IMR-90 (cell line): ENCODE measurements at regions not wholly inside any gene's neighbourhood (a gene's known extent, or its start where the extent isn't known, plus 50 kb on each side); places are given as distances from the start of the nearest gene placed in this dataset.

Experiments
- ATAC-seq: fragments of 200-7000 bp; cut with Tn5 transposase; 2 replicates; pipeline ENCODE4 v1.9.1; 2020; ENCODE audit warnings: low read depth, mild to moderate bottlenecking, moderate library complexity
- BruUV-seq: library from RNA; stranded (reverse); fragments of 400-500 nt; replicated peaks from 2 replicates; lab custom pipeline; 2021; lab: Mats Ljungman, UMichigan
- CTCF ChIA-PET: fragments of 300-600 bp; formaldehyde crosslinking; extraction: SDS; loops from one replicate; lab custom pipeline; 2021; ENCODE audit warnings: antibody characterized with exemption; lab: Yijun Ruan, JAX
- POLR2A ChIA-PET: fragments of 300-600 bp; sonication (Branson Sonifier 250); formaldehyde crosslinking; loops from one replicate; lab custom pipeline; 2022; ENCODE audit warnings: antibody characterized with exemption; ENCODE audit not compliant: unreplicated experiment; lab: Charles Lee
- DNase-seq: peaks from one replicate; pipeline ENCODE4 v3.0.0; 2013
- H2AFZ ChIP-seq: replicated peaks from 2 replicates; pipeline ENCODE3; 2013; ENCODE audit warnings: low read length, mild to moderate bottlenecking; ENCODE audit not compliant: poor library complexity
- H2AK5ac ChIP-seq: 2 replicates; pipeline ENCODE4 v1.6.1; 2013; ENCODE audit warnings: low read depth, low read length, inconsistent platforms
- H2AK9ac ChIP-seq: replicated peaks from 2 replicates; pipeline ENCODE3; 2013; ENCODE audit warnings: mild to moderate bottlenecking, low read depth, low read length, moderate library complexity; ENCODE audit not compliant: poor library complexity
- H2BK120ac ChIP-seq: 2 replicates; pipeline ENCODE4 v1.6.1; 2013; ENCODE audit warnings: low read depth, low read length, inconsistent platforms
- H2BK15ac ChIP-seq: 3 replicates; pipeline ENCODE4 v1.6.1; 2013; ENCODE audit warnings: low read depth, low read length, inconsistent platforms
- H2BK20ac ChIP-seq: 2 replicates; pipeline ENCODE4 v1.6.1; 2013; ENCODE audit warnings: low read depth, mild to moderate bottlenecking, inconsistent platforms, low read length, moderate library complexity
- H2BK5ac ChIP-seq: 2 replicates; pipeline ENCODE4 v1.6.1; 2013; ENCODE audit warnings: mild to moderate bottlenecking, low read depth, low read length, inconsistent platforms; ENCODE audit not compliant: poor library complexity, severe bottlenecking
- H3K14ac ChIP-seq: replicated peaks from 2 replicates; pipeline ENCODE4 v1.6.1; 2013; ENCODE audit warnings: low read depth, low read length, inconsistent platforms
- H3K18ac ChIP-seq: 2 replicates; pipeline ENCODE4 v1.6.1; 2013; ENCODE audit warnings: low read depth, low read length, control low read depth
- H3K23ac ChIP-seq: 2 replicates; pipeline ENCODE4 v1.6.1; 2013; ENCODE audit warnings: low read depth, low read length, inconsistent platforms
- H3K27ac ChIP-seq: 2 replicates; pipeline ENCODE4 v1.5.1; 2013; ENCODE audit warnings: mild to moderate bottlenecking, control low read depth, low read length; ENCODE audit not compliant: insufficient read depth
- H3K27me3 ChIP-seq: 2 replicates; pipeline ENCODE4 v1.6.1; 2013; ENCODE audit warnings: low read length; ENCODE audit not compliant: control insufficient read depth, insufficient read depth
- H3K36me3 ChIP-seq: 2 replicates; pipeline ENCODE4 v1.6.1; 2013; ENCODE audit warnings: low read length, mixed read lengths; ENCODE audit not compliant: control insufficient read depth, insufficient read depth
- H3K4ac ChIP-seq: 2 replicates; pipeline ENCODE4 v1.6.1; 2013; ENCODE audit warnings: low read depth, low read length, inconsistent platforms
- H3K4me1 ChIP-seq: 2 replicates; pipeline ENCODE4 v1.6.1; 2013; ENCODE audit warnings: low read length, mixed read lengths; ENCODE audit not compliant: control insufficient read depth, insufficient read depth
- H3K4me2 ChIP-seq: 2 replicates; pipeline ENCODE4 v1.6.1; 2013; ENCODE audit warnings: low read depth, mild to moderate bottlenecking, control low read depth, low read length, moderate library complexity
- H3K4me3 ChIP-seq: 2 replicates; pipeline ENCODE4 v1.5.1; 2013; ENCODE audit warnings: low read depth, mild to moderate bottlenecking, control low read depth, low read length, moderate library complexity; ENCODE audit not compliant: insufficient read depth
- H3K56ac ChIP-seq: 2 replicates; pipeline ENCODE4 v1.6.1; 2013; ENCODE audit warnings: low read length, inconsistent platforms; ENCODE audit not compliant: insufficient read depth; ENCODE audit errors: extremely low read depth
- H3K79me1 ChIP-seq, 2 experiments: 2 replicates each; pipeline ENCODE4 v1.6.1; 2013; ENCODE audit warnings: low read length in 2 of 2, inconsistent platforms in 1 of 2, low read depth in 1 of 2
- H3K9ac ChIP-seq: 2 replicates; pipeline ENCODE4 v1.6.1; 2013; ENCODE audit warnings: low read depth, low read length, control low read depth
- H3K9me1 ChIP-seq: 2 replicates; pipeline ENCODE4 v1.6.1; 2013; ENCODE audit warnings: low read length, inconsistent platforms; ENCODE audit not compliant: insufficient read depth
- H3K9me3 ChIP-seq: 2 replicates; pipeline ENCODE4 v1.6.1; 2013; ENCODE audit warnings: low read length; ENCODE audit not compliant: control insufficient read depth, insufficient read depth
- H4K20me1 ChIP-seq: 2 replicates; pipeline ENCODE4 v1.6.1; 2013; ENCODE audit warnings: low read length, inconsistent platforms; ENCODE audit not compliant: insufficient read depth
- H4K5ac ChIP-seq: 2 replicates; pipeline ENCODE4 v1.6.1; 2013; ENCODE audit warnings: mild to moderate bottlenecking, low read depth, low read length, control low read depth
- H4K8ac ChIP-seq, 2 experiments: 2 replicates each; pipeline ENCODE4 v1.6.1; 2013; ENCODE audit warnings: low read depth in 2 of 2, low read length in 2 of 2, control low read depth in 1 of 2, inconsistent platforms in 1 of 2
- H4K91ac ChIP-seq: 2 replicates; pipeline ENCODE4 v1.6.1; 2013; ENCODE audit warnings: low read depth, low read length, inconsistent platforms; ENCODE audit not compliant: insufficient read depth
- CTCF ChIP-seq: conservative IDR thresholded peaks from 2 replicates; pipeline ENCODE4 v1.5.1; 2012; ENCODE audit warnings: mild to moderate bottlenecking, low read depth, low read length, improper control_type of control experiment
- ELK1 ChIP-seq: fragments of 150-350 bp; IDR thresholded peaks from 2 replicates; pipeline ENCODE4 v1.6.1; 2016; ENCODE audit warnings: low read depth, mild to moderate bottlenecking, low read length, moderate library complexity, borderline replicate concordance
- FOS ChIP-seq: fragments of 150-350 bp; IDR thresholded peaks from 2 replicates; pipeline ENCODE4 v1.6.1; 2016; ENCODE audit warnings: low read depth, low read length
- MAFK ChIP-seq: IDR thresholded peaks from 2 replicates; pipeline ENCODE4 v1.6.1; 2012; ENCODE audit warnings: low read depth, low read length, improper control_type of control experiment
- MAZ ChIP-seq: IDR thresholded peaks from 2 replicates; pipeline ENCODE4 v1.6.1; 2012; ENCODE audit warnings: low read depth, mild to moderate bottlenecking, low read length, improper control_type of control experiment, moderate library complexity, borderline replicate concordance
- RCOR1 ChIP-seq: IDR thresholded peaks from 2 replicates; pipeline ENCODE4 v1.6.1; 2012; ENCODE audit warnings: mild to moderate bottlenecking, low read length, improper control_type of control experiment; ENCODE audit not compliant: insufficient replicate concordance
- RFX5 ChIP-seq: IDR thresholded peaks from 2 replicates; pipeline ENCODE4 v1.8.0; 2012; ENCODE audit warnings: low read depth, mild to moderate bottlenecking, low read length, moderate library complexity
- WGBS, 2 experiments: methylation state at CpG; one replicate each; pipeline versions ENCODE4 v1.1.5 to v1.1.7; 2013; ENCODE audit warnings: missing lambda C conversion rate in 2 of 2; ENCODE audit not compliant: insufficient read length in 1 of 2; ENCODE audit errors: extremely low coverage in 2 of 2; 5-methylcytosine and 5-hydroxymethylcytosine counted together
- dilution Hi-C: fragments of 300-500 bp; cut with HindIII; formaldehyde crosslinking; loops from one replicate; pipeline ENCODE4 v1.14.3; 2018; ENCODE audit warnings: low sequenced_read_pairs; ENCODE audit not compliant: unreplicated experiment
- in situ Hi-C: fragments of 300-500 bp; cut with MboI; formaldehyde crosslinking; loops from 3 replicates; pipeline ENCODE4 v1.14.3; 2019; ENCODE audit warnings: low sequenced_read_pairs, inconsistent platforms, mixed read lengths
- intact Hi-C: fragments of 100-400 bp; cut with micrococcal nuclease; formaldehyde crosslinking; loops from 2 replicates; pipeline ENCODE4 v1.10.0; 2022

DNA sequence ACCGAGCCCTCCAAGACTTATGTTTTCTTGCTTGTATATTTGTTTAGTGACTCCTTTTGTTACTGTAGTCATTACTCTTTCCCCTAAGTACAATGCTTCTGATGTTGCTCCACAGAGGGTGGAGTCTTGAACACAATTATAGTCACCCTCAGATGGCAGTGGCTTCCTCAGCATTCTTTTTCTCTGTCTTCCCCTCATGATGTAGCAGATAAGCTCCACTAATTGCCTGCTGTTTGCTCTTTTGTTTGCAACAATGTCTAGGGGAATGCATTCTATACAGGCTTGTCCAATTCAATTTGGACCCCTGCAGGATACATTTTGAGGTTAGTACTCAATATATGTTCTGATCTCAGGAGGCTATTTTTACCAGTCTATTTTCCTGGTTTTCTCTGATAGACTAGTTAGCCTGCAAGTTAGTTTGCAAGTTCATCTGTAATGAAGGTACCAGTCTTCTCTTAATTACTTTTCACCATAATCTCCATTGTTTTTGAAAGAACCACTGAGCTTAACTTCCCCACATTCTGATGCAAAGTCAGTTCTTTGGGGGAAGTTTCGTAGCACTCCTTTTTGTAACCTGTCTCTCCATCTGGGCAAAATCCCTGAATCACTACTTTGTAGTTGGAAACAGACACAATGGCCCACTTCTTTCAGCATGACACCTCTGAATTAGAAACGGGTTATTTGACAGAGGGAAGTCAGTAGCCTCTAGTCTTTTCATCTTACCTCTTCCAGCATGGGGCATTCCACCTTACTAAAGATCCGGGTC lies 1509.2 kb downstream of the CDH11 start:
- H4K5ac ChIP-seq: no peak overlapping the region
- ATAC-seq (no peak), DNase-seq (no peak)
- no peak overlapping the region for H2BK20ac ChIP-seq
- H3K18ac ChIP-seq: no peak overlapping the region
- WGBS, 2 experiments: no CpG with 5 or more reads among the region's 4 CpGs
- no TSS peak for BruUV-seq
- no peak overlapping the region for H4K91ac ChIP-seq
- TF ChIP-seq RFX5 (no peak), ELK1 (no peak), RCOR1 (no peak), CTCF (no peak), MAFK (no peak), MAZ (no peak), FOS (no peak)
- in situ Hi-C loops: no loop called here
- H2AFZ ChIP-seq: no peak overlapping the region
- no peak overlapping the region for H3K27ac ChIP-seq
- H3K36me3 ChIP-seq: no peaks in the 10 kb centered on the region
- H3K27me3 ChIP-seq: no peaks in the 10 kb centered on the region
- no peaks in the 10 kb centered on the region for H4K20me1 ChIP-seq
- H3K4me2 ChIP-seq: no peak overlapping the region
- H2BK15ac ChIP-seq: no peak overlapping the region
- H2AK5ac ChIP-seq: no peak overlapping the region
- no peak overlapping the region for H3K14ac ChIP-seq
- intact Hi-C loops: no loop called here
- dilution Hi-C loops: no loop called here
- H3K4me3 ChIP-seq: no peak overlapping the region
- no peak overlapping the region for H3K56ac ChIP-seq
- no peak overlapping the region for H2BK5ac ChIP-seq
- CTCF ChIA-PET: no interaction called here
- no peak overlapping the region for H3K4ac ChIP-seq
- no peak overlapping the region for H2BK120ac ChIP-seq
- H3K4me1 ChIP-seq: no peaks in the 10 kb centered on the region
- H3K9me1 ChIP-seq: no peaks in the 10 kb centered on the region
- no peaks in the 10 kb centered on the region for H3K79me1 ChIP-seq
- POLR2A ChIA-PET: no interaction called here
- H3K23ac ChIP-seq: no peak overlapping the region
- H2AK9ac ChIP-seq: no peak overlapping the region
- H3K9ac ChIP-seq: no peak overlapping the region
- H4K8ac ChIP-seq: no peak overlapping the region
- 0 out of 2 replicates have a peak, but pooled peaks cover 2% of the 10 kb centered on the region for H3K9me3 ChIP-seq
